Colon (tissue), 2 donors: ENCODE measurements at regions not wholly inside any gene's neighbourhood (a gene's known extent, or its start where the extent isn't known, plus 50 kb on each side); places are given as distances from the start of the nearest gene placed in this dataset.
"Not testable (repeated sequence)": the region's sequence is repeated elsewhere in the genome, so short reads cannot be mapped to it uniquely, and the experiment has no call there.

Source experiments
- FAIRE-seq: peaks from 2 replicates; lab custom pipeline; 2012; peaks lifted over from hg19 to GRCh38; lab: Jason Lieb, UNC
- donor health status: control.
- donor health status: control.

DNA sequence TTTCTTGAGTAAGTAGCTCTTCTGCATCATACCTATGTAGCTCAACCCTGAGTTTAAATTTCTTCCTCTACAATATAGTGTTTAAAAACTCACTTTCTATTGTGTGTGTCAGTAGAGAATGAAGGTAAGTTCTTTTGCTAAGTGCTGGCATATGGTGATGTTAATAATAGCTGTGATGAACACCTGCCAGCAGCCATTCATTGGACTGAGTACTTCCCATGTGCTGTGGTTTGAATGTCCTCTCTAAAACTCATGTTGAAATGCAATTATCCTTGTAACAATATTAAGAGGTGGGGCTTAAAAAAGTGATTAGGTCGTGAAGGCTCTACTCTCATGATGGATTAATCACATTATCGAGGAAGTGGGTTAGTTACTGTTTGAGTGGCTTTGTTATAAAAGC, 645.2 kb upstream of the RGMB start:
- FAIRE-seq = no peak

DNA sequence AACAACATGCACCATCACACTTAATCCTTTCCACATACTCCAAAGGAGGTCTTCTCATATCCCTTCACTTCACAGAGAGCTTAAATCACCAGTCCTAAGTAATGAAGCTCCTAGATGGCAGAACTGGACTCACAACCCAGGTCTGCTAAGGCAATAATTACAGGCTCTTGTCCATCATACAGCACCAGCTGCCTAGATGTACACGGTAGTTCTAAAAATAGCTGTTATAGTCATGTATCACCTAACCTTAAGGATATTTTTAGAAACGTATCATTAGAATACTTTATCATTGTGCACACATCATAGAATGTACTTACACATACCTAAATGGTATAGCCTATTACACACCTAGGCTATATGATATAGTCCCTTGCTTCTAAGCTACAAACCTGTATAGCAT, 644.6 kb upstream of the RGMB start:
- FAIRE-seq = no peak

DNA sequence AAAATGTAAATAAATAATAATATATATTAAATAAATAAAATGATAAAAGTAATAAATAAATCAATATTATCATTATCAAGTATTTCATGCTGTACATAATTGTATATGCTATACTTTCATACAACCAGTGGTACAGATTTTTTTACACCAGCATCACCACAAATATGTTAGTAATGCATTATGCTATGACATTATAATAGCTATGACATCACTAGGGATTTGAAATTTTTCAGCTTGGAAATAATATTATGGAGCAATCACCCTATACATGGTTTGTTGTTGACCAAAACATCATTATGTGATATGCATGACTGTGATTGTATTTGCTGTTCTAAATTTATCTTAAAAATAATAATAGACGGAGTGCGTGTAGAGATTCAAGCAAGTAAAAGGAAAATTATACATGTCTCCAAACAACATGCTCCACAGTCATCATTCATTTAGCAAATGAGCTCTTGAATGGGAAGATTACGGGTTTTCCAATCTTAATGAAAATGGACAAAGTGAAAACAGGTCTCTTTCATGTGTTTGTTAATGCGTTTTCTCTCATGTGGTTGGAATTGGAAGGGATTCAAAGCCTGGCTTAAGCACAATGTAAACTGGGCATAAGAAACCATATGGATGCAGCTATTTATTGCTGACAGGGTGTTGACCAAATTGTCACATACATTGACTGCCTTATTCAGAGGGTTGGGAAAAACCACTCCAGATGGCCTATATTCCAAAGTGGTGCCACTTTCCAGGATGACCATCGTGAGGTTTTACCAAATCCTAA, 643.0 kb upstream of the RGMB start:
- no peak for FAIRE-seq

DNA sequence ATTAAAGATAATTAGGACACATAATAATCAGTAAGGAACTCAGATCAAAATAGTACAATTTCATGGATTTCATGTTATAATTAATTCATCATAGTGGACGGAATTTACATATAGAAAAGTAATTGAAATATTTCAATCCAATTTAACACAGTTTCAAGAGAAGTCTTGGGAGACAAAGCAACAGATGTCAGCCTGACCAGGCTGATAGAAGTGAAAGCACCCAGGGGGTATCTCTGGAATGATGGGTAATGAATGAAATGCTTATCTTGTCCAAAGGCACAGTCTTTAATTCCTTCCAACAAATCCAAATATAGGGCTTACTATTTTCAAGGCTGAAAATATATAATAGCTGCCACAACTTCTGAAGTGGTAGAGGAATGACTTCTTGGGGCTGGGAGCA, 629.3 kb upstream of the RGMB start:
- no peak for FAIRE-seq

- no peak for FAIRE-seq
Measured at GRCh38 chr5:98144710-98145109, 628.8 kb upstream of the RGMB start.

DNA sequence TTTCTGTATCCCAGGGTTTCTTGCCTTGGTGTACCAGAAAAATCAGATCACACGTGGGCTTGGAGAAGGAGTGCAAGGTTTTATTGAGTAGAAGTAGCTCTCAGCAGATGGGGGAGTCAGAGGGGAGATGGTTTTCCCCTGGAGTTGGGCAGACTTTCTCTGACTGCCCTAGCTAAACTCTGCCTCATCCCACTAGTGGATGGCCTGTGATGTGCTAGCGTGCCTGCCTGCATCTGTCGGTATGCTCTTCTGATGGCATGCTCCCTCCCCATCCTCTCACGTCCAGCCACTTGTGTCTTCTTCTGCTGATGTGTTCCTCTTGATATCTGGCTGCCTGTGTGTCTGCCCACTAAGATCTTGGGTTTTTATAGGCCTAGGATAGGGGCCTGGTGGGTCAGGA, 616.1 kb upstream of the RGMB start:
- FAIRE-seq = no peak

GRCh38 chr5:98158440-98158839, 615.0 kb upstream of the RGMB start:
- no peak for FAIRE-seq

GRCh38 chr5:98163796-98164493, 609.5 kb upstream of the RGMB start:
- no peak for FAIRE-seq

GRCh38 chr5:98168871-98169270, 604.6 kb upstream of the RGMB start:
- no peak for FAIRE-seq

GRCh38 chr5:98170994-98171393, 602.5 kb upstream of the RGMB start:
- no peak for FAIRE-seq

DNA sequence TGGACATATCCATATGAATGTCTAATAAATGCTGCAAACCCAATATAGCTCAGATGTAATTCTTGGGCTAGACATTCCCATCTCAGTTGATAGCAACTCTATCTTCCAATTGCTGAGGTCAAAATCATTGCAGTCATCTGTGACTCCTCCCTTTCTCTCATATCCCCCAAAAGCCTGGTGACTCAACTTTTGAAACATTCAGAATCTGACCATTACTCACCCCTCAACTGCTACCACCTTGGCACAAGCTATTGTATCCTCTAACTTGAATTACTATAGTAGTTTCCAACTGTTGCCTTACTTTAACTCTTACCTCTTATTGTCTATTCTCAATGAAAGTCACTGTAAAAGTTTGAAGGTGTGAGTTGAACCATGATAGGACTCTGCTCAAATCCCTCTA, 600.1 kb upstream of the RGMB start:
- FAIRE-seq = no peak

DNA sequence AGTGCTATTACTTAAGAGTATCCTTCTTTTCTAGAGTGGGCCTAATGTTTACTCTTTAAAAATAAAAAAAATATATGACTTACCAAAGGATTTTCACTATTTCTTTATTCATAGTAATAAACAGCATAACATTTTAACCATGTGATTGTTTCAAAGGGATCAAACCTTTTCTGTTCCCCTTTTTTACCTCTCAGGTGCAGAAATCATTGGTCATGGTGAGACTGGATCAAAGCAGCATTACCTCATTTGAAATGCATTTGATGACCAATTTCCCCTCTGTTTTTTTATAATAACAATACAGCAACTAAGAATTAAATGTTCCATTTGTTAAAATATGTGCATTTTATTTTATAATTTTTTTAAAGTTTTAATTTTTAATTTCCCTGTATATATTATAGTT, 598.0 kb upstream of the RGMB start:
- FAIRE-seq = no peak

- FAIRE-seq = no peak
Measured at GRCh38 chr5:98179791-98180755, 593.4 kb upstream of the RGMB start.

- no peak for FAIRE-seq
Measured at GRCh38 chr5:98186128-98186527, 587.3 kb upstream of the RGMB start.

DNA sequence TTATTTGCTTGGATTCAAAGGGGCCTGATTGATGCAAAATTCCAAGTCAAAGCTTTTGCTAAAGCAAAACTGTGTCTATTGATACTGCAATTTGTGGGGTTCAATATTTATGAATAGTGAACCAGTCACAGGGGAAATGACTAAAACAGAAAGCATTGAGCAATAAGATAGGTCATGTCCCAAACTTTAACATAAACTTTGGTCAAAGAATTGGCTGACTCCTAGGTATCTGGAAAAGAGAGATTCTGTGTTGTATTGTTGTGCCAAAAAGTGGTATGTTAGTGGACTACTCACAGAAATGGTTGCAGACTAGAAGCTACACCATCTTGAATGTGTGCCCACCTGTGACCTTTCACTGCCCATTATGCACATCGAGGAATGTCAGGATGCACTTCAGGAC, 585.5 kb upstream of the RGMB start:
- FAIRE-seq = no peak

- not testable (repeated sequence) for FAIRE-seq
Measured at GRCh38 chr5:98190344-98190743, 583.1 kb upstream of the RGMB start.

GRCh38 chr5:98193921-98194760, 579.3 kb upstream of the RGMB start:
- FAIRE-seq = no peak

- no peak for FAIRE-seq
Measured at GRCh38 chr5:98200726-98201541, 572.5 kb upstream of the RGMB start.

DNA sequence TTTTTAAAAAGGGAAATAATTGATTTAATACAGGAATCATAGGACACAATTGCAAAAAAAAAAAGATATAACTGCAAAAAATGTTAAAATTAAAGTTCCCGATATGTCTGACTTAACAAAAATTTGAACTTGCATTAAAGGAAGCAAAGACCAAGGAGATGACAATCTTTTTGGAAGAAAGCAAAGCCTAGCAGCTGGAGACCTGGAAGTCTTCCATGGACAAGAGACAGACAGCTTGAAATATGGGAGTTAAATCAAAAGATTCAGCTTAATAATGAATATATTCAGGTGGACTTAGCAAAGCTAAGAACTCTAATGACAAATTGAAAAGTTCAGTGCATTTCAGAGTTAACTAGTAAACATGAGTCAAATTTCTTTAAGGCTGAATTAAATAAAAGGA, 568.7 kb upstream of the RGMB start:
- no peak for FAIRE-seq

DNA sequence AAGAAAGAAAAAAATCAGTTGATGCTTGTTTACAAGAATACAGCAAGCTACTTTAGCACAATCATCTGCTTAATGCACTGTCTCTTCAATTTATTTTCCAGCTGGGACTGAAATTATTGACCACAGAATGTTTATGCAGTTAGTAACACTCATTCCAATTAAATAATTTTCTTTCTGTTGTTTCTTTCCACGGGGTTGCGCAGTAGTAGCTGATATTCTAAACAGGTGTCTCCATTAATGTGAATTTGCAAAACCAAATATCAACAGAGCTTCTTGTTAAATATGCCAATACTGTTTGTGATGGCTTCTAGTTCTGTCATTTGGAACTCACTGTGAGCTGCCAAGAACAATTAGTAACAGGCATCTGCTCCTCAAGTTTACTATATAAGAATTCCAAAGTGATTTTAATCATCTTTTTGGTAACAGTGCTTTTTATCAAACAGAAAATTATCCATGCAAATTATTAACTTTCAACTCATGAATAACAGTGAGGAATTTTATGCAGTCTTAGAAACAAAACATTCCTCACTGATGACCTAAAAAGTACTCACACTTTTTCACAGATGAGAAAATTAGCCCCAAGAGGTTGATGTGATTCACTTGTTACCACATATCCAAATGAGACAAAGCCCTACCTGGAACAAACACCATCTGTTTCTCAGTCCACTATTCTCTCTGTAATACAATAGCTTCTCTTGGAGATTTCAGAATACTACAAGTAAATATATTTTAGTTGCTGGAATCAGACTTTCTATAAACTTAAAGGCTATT, 567.6 kb upstream of the RGMB start:
- no peak for FAIRE-seq
